Spleen (tissue), 7 donors: ENCODE measurements at regions not wholly inside any gene's neighbourhood (a gene's known extent, or its start where the extent isn't known, plus 50 kb on each side); places are given as distances from the start of the nearest gene placed in this dataset.

ENCODE experiments used
- CTCF ChIP-seq, 11 experiments: fragments of 200-600 bp in 7 of 11; fragments of 450-650 bp in 4 of 11; sonication (generic) in 4 of 11; IDR thresholded peaks in 8 of 11; conservative IDR thresholded peaks in 3 of 11; 1 replicate in 7 of 11; 2 replicates in 4 of 11; pipeline versions ENCODE4 v1.4.0 to v1.8.0; 2016 to 2021; ENCODE audit warnings: antibody characterized with exemption in 11 of 11, inconsistent platforms in 4 of 11, mild to moderate bottlenecking in 1 of 11
- POLR2A ChIP-seq, 3 donors: fragments of 450-650 bp; IDR thresholded peaks; one replicate each; pipeline ENCODE4 v1.5.1; 2017; ENCODE audit warnings: antibody characterized with exemption in 3 of 3, mild to moderate bottlenecking in 1 of 3
- donor health status: DM: no; HTN: no; CAD: no; lungs with moderate emphysema.
- donor health status: DM: no; HTN: no; CAD: no.
- donor health status: DM: no; HTN: no; CAD: no.

GRCh38 chr1:22290611-22291010 is 147.7 kb upstream of the WNT4 start:
- no peak for TF ChIP-seq CTCF (IDR thresholded peaks at IDR 0.05 in 8 of 11, conservative IDR thresholded peaks at IDR 0.05 in 3 of 11)
- no peak for TF ChIP-seq POLR2A (IDR thresholded peaks at IDR 0.05)
